UCSD-AML1 (cell line): ENCODE measurements at regions not wholly inside any gene's neighbourhood (a gene's known extent, or its start where the extent isn't known, plus 50 kb on each side); places are given as distances from the start of the nearest gene placed in this dataset.
"Not testable (repeated sequence)": the region's sequence is repeated elsewhere in the genome, so short reads cannot be mapped to it uniquely, and the experiment has no call there.

Experiments used
- DNase-seq: peaks from one replicate; lab custom pipeline; 2025; ENCODE audit not compliant: unreplicated experiment; lab: John Stamatoyannopoulos, UW

DNA sequence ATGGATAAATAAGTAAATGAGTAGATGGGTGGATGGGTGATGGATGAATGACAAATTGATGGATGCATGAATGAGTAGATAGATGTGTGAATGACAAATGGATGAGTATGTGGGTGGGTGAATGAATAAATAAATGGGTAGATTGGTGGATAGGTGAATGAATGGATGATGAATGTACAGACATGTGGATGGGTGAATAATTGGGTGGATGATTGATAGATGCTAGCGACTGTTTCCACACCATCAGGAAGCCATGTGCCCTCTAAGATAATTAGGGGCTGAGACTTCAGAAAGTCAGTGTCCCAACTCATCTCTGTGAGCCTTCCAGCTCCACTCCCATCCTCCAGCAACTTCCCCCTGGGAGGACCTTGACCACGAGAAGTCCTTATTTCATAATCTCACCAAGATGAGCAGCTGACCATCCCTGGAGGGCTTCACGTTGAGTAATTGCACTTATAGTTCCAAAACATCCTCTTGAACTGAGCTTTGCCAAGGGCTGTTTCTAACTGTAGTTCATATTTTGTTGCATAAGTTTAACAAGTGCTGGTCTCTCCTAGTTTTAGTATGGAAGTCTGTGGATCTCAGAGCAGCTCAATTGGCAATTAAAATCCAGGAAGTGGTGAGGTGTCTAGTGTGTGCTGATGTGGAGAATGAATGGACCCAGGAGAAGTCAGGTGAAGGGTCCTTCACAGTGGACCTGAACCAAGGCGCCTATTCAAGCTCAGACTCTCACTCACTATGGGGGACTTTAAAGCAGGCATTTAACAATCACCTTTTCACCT is 295.7 kb downstream of the ADGRD1 start:
- DNase-seq: no peak

DNA sequence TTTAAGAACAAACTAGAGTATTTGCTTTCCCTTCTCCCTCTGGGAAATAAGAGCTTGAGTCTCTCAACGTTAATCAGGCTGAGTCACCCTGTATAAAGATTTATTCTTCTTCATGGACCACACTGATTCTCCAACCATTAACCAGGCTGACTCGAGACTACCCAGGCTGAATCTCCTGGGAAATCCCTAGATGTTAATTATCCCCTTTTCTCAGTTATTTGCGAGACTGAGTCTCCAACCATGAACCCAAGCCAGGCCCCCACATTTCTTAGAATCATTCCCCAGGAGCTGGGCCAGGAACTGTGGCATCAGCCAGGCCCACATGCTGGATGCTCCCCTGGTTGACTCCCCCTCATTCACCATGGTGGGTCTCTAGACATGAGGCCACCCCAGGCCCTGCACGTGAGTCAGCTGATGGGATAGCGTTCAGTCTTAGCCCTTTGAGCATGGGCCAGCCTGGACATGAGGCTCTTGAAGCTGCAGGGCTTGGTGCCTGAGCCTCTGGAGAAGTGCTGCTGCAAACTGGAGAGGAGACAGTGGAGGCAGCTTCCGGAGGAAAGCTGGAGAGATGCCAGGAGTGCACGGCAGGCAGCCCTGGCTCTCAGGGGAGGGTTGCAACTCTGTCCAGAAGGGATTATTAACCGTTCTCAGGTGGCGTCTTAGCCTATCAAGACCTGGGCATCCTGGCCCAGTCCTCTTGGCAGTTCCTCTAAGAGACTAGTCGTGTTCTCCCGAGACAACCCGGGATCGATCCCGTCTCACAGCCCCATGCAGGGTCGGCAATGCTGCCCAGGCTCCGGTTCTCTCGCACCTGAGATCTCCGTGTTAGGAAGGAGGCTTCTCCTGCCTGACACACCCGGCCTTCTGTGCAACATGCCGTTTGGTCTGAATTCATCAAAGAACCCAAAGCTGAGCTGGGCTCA is 296.6 kb downstream of the ADGRD1 start:
- DNase-seq: no peak

DNA sequence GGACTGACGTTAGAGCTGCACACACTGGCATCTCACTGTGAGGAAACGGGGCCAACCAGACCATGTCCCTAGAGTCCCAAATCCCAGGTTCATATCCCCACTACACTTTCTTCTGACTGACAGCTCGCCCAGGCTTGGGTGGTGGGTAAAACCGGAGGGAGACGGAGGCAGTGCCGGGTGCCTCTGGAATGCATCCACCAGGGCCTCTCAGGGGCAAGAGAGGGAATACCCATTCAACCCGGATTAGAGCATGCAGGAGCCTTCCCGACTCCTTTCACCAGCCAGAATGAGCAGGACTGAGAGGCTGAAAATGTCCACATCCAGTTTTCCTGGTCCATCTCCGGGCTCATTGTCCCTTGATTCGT is 297.2 kb downstream of the ADGRD1 start:
- DNase-seq: no peak

DNA sequence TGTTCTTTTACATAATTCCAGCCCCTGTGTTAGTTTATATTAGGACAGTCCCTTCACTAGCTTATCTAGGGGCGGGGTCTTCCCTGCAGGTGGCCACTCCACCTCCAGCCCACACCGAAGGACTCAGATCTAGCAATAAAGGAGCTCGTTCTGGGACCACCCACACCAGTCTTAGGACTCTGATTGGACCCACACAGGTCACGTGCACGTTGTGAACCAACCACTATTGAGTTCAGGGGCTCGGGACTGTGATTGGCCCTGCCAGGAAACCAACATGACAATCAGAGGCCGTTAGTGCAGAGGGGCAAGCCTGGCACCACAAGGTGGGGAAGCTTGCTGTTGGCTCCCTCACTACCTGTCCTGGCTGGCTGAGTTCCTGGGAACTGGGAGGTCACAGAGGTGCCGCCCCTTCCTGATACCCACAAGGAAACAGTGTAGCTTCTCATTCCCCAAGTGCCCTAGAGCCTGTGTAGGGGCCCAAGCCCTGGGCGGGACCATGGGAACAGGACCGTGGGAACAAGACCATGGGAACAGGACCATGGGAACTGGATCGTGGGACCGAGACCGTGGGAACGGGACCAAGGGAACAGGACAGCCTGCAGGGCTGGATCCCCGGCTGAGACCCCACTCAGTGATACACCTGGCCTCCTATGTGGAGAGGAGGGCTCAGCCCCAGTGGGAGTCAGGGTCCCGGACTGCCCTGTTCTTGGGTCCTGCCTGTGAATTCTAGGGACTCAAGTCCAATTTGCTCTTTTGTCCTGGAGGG is 297.8 kb downstream of the ADGRD1 start:
- DNase-seq: no peak

DNA sequence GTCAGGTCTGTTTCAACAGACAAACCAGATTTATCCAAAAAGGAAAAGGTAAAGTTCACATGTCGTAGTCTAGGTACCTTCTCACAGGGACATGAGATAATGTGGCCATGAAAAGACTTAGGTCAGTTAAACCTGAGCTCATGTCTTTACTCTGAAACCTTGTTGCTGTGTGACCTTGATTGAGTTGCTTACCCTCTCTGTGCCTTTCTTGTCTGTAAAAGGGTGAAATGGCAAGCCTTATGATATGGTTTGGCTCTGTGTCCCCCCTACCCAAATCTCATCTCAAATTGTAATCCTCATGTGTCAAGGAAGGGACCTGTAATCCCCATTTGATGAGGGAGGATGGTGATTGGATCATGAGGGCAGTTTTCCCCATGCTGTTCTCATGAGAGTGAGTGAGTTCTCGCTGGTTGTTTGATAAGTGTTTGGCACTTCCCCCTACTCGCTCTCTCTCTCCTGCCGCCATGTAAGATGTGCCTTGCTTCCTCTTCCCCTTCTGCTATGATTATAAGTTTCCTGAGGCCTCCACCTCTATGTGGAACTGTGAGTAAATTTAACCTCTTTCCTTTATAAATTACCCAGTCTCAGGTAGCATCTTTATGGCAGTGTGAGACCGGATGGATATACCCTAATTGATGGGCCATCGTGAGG is 299.8 kb downstream of the ADGRD1 start:
- no peak for DNase-seq

DNA sequence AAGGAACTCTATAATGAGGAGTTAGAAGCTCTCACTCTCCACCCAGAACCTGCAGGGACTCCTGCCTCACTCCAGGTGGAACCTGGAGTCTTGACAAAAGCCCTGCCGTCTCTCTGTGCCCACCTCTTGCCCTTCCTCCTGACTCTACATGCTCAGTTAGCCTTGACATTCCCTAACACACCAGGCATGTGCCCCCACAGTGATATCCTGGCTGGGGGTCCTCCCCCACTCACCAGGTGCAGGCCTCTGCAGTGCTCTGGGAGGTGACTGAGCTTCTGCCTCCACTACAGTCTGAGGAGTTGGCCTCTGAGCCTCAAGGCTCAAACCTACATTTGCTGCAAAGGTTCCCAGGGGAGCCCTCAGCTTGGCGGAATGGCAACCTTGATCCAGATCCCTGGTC is 300.7 kb downstream of the ADGRD1 start:
- no peak for DNase-seq

DNA sequence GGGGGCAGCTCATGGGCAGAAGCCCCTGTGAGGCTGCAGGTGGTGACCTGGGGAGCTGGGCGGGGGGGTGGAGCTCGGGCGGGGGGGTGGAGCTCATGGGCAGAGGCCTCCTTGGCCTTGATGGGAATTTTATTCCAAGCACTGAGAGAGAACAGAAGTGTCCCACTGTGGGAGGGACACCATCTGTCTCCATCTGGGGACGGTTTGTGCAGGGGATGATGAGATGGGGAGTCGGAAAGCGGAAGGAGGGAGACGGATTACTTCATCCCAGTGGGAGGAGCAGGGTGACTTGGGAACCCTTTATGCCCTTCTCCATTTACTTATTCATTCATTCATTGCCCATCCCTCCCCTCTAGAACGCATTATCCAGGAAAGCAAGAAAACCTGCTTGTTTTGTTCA is 304.7 kb downstream of the ADGRD1 start:
- no peak for DNase-seq

DNA sequence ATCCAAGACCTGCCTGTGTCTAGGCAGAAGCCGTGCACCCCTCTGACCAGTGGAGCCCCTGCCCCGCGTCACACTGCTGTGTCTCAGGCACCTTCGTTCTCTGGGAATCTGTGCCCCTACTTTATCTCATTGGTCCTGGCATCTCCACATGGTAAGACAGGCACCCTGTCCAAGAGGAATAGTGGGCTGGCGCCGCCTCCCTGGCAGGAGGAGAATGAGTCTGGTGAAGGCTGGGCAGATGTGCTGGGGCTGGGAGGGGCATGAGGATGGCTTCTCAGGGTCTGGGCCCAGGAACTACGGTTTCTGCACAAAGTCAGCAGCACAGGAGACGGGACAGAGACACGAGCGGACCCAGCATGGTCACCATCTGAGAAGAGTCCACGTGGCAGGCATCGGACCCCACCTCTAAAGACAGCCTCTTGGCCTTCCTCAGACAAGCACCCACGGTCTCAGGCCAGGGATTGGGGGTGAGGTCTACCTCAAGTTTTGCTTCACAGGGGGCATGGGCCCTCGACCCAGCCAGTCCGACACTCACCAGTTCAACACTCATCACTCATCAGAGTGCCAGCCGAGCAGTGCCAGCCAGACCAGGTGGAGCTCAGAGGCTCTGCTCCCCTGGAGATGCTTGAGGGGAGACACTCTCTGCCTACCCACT is 306.7 kb downstream of the ADGRD1 start:
- no peak for DNase-seq

DNA sequence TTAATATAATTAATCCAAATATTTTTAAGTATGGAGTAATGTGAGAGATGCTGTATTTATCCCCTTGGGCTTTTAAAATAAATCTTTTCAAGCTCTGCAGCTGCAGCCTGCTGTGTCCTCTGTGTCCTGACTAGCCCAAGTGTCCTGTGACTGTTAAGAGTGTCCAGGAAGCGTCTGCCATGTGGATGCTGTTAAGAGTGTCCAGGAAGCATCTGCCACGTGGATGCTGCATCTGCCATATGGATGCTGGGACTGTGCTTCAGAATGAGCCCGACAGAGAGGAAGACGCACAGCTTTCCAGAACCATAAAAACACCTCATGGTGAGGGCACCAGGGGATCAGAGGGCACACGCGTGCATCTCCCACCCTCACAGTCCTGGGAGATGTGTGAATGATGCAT is 307.2 kb downstream of the ADGRD1 start:
- no peak for DNase-seq

DNA sequence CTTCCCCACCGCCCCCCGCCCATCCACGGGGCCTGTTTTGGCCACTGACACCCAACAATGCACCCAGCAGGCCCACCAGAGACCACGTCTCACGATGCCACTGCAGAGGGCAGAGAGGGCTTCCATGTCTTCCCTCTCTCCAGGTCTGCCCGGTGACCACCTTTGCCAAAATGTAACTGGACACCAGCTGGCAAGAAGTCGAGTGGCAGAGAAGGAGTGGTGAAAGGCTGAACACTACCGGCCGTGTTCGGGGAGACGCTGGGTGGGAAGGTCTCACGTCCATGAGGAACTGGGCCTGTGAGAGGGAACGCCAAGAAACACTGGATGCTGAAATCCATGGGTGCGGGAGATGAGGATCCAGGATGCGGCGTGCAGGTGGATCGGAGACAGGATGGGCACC is 308.2 kb downstream of the ADGRD1 start:
- no peak for DNase-seq

DNA sequence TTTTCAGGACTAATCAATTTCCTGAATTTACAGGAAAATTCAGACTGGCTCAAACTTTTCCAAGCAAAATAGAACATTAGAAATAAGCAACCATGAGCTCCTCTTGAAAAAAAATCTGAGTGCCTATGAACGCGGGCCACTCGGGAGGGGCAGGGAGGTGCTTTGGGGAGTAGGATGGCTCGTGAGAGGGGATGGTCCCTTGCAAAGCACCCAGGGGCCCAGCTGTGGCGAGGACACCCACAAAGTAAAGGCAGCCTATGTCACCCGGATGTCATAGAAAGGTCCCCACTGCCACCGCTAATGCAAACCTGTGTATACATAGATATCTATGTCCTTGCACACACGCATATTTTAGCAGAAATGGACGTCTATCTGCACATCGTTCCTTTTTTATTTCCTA is 309.9 kb downstream of the ADGRD1 start:
- no peak for DNase-seq

DNA sequence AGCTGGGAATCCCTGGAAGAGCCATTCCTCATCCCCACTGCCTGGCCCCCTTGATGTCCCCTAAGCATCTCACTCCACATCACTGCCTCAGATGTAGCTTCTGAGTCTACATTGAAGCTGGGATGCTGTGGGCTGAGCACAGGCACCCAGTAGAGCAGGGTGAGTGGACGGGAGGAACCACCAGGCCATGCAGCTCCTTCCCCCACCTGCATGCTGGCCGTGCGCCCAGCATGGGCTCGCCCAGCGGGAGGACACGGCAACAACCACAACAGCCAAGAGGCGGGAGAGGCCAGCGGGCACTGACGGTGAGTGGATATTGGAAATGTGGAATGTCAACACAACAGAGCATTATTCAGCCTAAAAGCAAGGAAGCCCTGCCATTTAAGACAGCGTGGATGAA is 310.9 kb downstream of the ADGRD1 start:
- DNase-seq: no peak

DNA sequence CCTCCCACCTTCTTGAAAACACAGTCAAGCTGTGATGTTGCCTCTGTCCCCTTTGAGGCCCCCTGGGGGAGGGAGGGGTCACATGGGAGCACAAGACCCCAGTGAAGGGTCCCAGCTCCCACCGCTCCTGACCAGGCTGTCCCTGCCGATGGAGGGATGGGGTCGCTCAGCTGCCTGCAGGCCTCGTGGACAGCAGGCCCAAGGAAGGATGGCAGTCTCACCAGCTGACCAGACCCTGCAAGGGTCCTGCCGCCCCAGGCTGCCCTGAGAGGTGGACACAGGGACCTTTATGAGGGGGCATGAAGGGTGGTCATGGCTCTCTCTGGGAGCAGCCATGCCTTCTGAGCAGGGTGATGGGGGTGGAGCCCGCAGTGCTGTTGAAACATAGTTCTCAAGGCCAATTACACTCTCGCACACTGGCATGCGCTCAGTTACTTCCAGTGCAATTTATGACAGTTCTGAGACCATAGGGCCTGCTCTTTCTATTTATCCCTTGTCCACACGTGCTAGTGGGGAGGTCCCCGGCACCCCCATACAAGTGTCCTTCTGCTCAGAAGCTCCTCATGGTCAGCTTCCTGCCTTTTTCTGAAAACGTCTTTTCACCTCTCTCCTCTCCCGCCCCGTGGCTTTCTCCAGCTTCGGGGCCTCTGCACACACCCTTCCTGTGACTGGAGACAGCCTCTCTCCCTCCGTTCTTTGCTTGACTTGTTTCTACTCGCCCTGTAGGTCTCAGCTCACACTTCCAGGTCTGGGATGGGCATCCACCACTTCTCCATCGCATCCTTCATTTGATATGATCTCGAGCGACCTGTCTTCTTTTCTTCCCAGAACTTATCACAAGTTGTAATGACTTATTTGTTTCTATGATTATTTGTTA is 313.1 kb downstream of the ADGRD1 start:
- DNase-seq: no peak

DNA sequence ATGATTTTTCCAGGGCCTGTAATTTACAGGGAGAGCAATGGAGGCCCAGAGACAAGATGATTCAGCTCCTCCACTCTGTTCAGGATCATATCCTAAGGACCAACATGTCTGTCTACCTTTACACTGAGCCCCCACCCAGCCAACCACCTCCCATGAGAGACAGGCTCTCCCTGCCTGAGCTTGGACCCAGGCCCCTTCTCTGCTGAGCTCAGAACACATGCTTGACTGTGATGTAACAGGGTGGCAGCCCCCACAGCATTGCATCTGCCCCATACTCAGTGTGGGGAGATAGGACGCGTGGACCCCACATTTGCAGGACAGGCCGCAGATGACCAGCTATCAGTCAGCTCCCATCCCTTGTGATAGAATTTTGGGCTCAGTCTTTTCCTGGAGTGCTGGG is 313.9 kb downstream of the ADGRD1 start:
- no peak for DNase-seq

DNA sequence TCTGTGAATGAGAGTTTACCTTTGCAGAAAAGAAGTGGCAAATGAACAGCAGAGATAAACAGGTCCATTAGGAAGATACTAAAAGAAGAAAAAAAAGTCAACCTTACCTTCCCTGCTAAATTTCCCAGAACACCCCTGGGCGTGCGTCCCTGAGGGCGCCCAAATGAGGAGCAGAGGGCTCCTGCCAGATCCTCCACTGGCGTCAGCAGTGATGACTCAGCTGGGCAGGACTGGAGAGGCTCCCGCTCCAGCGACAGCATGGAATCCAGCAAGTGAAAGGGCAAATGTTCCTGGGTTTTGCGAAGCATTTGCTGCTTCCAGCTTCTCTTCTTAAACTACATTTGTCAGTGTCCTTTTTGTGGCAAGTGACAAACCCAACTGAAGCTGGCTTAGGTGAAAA is 314.4 kb downstream of the ADGRD1 start:
- not testable (repeated sequence) for DNase-seq

DNA sequence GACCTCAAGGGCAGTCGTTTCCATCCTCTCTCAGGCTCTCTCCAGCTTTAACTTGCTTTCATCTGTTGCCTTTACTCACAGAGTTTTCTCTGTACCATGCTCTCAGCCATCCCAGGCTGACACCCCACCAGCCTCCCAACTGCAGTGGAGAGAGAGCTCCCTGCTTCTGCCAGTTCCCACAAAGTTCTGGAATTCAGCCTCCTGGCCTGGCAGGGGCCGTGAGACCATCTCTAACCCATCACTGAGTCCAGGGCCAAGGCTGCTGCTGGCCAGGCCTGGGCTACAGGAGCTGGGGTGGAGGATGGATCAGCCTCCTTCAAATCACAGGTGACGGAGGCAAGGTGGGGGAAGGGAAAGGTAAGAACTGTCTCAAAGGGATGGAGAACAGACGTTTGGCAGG is 314.9 kb downstream of the ADGRD1 start:
- not testable (repeated sequence) for DNase-seq

DNA sequence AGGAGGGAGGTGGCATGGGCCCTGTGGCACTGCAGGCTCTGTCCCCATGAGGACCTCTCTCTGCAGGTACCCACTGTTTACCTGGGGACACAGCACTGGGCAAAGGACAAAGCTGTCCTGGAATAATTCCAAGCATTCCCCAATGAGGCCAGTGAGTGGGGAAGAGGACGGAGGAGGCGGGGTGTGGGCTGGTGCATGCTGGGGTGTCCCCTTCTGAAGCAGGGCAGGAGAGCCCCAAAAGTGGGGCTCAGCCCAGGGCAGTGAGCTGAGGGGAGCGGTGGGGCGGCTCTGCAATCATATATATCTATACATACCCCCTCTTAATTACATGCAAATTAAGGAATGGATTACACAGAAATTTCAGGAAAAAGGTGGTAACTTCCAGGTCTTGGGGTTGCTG is 315.8 kb downstream of the ADGRD1 start:
- no peak for DNase-seq

DNA sequence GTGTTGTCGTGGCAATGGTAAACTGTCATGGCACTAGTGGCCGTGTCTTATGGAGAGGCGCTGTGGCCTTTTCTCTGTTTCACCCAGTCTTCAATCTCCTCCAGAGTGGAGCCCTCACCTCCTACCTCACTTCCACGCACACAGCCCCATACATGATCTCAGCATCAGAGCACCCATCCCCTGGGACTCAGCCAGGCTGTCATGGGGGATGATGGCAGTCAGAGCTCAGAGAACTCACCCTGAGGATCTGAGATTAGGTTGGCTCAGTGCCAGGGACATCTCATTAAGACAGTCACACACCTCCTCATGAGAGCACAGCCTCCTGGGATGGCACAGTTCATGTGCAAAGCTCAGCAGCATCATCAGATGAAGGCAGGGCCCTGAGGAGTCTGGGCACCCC is 316.3 kb downstream of the ADGRD1 start:
- DNase-seq: not testable (repeated sequence)

DNA sequence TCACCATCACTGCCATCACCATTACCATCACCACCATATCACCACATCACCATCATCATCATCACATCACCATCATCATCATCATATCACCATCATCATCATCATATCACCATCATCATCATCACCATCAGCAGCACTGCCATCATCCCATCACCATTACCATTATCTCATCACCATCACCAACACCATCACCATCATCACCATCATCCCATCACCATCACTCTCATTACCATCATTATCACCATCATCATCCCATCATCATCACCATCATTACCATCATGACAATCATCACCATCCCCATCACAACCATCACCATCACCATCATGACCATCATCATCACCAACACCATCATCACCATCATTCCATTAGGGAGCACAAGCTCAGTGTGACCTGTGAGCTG is 318.0 kb downstream of the ADGRD1 start:
- DNase-seq: no peak
